HG03565 (cell line): ENCODE measurements at regions not wholly inside any gene's neighbourhood (a gene's known extent, or its start where the extent isn't known, plus 50 kb on each side); places are given as distances from the start of the nearest gene placed in this dataset.

Experiments
- ATAC-seq: cut with Tn5 transposase; IDR thresholded peaks from one replicate; pipeline ENCODE4 v1.9.1; 2021; ENCODE audit warnings: mild to moderate bottlenecking, moderate library complexity; ENCODE audit not compliant: unreplicated experiment

DNA sequence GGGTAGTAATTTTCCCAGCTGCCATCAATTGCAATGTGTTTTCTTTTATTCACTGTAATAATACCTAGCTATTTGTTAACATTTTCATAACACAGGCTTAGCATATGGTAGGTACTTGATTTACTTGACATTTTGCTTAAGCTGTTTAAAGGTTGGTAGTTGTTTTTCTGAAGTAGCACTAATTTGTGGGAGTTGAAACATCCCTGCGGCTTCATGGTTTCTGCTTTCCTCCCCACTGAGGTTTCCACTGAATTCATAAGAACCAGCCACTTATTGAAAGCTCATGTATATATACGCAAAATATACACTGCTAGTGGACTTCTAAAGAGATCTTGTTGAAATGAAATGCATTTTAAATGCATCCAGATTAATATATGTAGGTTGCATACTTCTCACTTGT lies 559.9 kb downstream of the TLE4 start:
- no peak for ATAC-seq

DNA sequence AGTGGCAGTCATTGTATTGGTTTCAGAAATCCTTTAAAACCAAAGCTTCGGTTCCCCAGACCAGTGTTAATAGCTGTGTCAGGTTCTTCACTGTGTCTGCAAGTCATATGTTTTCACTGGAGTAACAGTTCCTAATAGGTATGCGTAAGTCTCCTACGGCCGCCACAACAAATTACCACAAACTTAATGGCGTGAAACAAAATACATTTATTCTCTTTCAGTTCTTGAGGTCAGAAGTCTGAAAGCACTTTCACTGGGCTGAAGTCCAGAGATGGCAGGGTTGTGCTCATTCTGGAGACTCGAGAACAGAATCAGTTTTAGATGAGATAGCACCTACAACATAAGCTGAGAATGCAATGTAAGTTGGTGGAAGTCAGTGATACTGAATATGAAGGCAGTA lies 556.2 kb downstream of the TLE4 start:
- ATAC-seq: no peak

DNA sequence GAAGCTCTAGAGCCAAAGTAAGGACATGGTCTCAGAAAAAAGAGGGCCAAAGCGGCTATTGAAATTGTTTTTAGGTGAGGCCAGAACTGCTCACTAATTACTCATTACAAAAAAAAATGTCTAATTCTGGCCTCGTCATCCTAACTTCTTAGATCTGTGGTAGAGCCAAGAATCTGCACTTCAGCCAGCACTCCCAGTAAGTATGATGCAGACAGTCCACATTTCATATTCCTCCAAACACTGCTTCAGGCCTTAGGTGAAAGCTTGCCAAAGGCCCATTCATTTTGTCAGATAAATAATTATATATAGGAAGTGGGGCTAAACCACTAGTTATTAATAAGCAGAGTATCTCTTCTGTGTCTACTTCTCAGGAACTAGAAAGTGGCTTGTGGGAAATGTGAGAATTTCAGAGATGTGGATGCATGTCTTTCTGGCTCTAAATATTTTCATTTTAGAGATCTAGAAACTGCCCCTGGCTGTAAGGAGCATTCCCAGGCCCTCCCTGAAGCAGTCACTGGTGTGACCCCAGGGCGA lies 554.0 kb downstream of the TLE4 start:
- no peak for ATAC-seq

DNA sequence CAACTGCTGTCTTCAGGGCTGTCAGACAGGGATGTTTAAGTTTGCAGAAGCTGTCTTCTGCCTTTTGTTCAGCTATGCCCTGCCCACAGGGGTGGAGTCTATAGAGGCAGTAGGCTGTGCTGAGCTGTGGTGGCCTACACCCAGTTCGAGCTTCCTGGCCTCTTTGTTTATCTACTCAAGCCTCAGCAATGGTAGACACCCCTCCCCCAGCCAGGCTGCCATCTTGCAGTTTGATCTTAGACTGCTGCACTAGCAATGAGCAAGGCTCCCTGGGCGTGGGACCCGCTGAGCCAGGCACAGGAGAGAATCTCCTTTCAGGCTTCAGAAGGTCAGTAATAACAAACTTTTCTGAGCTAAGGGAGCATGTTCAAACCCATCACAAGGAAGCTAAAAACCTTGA lies 545.3 kb downstream of the TLE4 start:
- no peak for ATAC-seq

DNA sequence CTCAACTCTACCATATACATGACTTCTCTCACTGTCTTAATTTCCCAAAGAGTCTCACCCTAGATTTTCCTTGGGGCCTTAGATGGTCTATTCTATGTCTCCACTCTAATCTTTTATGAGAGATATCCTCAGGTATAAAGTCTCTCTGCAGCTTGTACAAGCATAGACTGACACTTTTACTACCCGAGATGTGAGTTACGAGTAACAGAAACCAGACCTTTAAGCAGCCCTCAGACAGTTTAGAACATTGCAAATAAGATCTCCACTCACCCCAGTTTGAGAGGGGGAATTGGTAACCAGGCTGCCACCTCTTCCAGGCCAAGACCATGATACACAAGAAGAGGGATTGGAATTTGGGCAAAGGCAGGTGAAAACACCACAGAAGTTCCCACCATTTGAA lies 542.5 kb downstream of the TLE4 start:
- ATAC-seq: no peak

DNA sequence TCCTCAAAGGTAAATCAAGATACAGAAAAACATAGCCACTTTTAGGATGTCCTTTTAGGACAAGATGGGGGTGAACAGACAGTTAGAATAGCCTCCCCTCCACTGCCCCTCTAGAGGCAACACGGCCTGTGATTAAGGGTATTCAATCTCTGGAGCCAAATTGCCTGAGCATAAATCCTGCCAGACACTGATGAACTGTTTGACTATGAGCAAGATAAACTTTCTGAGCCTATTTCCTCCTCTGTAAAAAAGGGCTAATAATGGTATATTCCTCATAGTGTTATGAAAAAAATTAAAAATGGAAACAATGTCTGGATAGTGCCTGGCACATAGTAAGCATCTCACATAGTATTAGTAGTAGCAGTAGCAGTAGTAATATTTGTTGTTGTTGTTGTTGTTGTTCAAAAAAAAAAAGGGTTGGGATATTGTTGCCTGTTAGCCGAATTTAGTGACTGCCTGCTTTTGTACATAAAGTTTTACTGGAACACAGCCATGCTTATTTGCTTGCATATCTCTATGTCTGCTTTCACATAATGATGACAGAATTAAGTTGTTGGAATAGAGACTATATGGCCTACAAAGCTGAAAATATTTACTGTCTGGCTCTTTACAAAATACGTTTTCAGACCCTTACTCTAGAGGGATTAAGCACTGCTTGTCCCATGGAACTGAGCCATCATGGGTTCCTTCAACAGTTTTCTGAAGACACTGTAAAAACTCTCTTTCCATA lies 536.3 kb downstream of the TLE4 start:
- no peak for ATAC-seq

DNA sequence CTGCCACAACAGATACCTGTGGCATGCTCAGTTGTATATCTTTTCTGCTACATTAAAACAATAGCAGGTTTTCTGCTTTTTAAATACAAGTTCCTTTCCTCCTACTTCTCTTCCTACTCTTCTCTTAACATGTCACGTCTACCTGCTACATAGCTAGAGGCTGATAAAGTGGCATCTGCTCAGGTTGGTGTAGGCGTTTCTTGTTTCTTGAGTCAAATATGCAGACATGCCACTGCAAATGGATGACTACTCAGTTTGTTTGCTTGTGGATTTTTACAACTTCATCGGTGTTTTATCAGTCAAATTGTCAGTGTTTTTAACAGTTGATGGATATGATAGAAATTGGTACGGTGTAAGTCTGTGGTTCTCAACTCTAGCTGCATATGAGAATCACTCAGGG lies 525.7 kb downstream of the TLE4 start:
- ATAC-seq: no peak

DNA sequence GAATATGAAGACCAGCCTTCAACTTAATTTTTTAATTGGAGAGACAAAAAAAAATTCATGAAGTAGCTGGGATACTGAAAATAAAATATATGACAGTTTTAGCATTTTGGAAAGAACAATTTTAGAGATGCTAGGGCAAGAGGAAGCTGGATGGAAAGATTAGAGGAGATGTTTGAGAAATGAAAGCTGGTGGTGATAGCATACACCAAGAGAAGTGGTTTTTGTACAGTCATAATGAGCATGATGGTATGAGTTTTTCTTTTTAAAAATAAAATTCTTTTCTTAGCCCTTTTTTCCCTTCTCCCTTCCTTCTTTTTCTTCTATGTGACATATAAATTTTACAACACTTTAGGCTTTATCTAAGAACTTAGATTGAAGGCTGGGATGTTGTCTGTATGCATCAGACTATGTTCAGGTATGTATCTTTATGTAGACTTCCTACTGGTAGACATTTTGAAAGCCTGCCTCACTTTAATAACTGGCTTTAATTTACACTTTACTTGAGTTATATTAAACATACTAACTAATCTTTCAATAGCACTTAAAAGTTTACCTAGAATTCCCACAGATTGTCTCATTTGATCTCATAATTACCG lies 522.5 kb downstream of the TLE4 start:
- ATAC-seq: peak; percentile 91

DNA sequence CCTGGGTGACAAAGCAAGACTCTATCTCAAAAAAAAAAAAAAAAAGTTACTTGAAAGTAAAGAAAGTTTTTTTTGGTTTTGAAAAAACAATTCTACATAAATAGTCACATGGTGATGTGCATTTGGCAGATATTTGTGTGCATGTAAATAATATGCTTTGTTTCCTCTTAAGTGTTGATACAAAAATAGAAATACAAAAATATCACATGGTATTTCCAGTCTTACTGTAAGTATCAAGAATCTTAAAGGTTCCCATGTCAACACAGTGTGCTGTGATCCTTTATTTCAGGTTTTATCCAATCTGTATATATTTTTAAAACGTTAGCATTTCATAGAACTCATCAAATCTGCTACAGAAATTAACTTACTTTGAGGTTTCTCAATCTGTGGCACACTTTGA lies 521.9 kb downstream of the TLE4 start:
- ATAC-seq: no peak

DNA sequence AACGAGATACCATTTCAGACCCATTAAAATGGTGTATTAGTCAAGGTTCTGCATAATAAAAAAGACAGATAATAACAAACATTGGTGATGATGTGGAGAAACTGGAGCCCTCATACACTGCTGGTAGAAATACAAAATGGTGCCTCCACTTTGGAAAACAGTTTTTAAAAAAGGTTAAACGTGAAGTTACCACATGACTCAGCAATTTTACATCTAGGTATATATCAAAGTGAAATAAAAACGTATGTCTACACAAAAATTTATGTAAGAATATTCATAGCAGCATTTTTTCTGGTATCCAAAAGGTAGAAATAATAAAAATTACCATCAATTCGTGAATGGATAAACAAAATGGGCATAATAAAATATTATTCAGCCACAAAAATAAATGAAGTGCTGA lies 519.8 kb downstream of the TLE4 start:
- no peak for ATAC-seq

DNA sequence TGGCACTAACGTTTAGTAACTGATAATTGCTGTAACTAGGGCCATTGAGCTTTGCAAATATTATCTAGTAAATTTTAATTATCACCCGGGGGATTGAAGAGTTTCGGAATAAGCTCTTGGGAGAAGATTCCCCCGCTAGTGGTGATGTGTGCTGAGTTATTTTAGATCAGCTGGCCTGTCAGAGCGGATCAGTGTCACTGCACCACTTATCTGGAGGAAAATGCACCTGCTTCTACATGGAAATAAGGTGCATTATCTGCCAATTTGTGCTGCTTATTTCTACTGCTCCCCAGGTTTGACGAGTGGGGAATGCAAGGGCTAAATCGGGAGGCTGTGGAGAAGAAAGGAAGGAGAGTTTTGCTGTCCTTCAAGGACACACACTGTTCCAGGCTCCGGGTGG lies 518.6 kb downstream of the TLE4 start:
- ATAC-seq: no peak

DNA sequence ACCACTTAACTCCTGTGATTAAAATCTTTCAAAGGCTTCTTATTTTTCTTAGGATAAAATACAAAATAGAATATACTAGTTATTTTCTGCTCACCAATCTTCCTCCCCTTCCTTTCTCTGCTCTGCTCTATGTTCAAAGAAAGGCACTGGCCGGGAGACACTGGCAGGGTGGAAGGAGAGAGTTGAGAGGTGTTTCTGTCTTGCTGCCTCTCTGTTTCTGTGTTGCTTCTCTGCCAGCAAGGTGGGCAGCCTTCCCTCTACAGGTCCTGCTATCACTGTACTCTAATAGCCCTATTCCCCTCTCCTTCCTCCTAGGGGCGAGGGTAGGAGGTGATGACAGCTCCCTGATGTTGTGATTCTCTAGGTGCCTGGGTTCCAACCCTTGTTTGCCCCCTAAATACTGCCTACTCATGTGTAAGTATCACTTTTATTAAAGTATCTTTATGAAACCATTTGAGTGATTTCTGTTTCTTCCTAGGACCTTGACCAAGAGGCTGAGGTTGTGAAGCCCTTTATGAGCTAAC lies 515.1 kb downstream of the TLE4 start:
- ATAC-seq: no peak

DNA sequence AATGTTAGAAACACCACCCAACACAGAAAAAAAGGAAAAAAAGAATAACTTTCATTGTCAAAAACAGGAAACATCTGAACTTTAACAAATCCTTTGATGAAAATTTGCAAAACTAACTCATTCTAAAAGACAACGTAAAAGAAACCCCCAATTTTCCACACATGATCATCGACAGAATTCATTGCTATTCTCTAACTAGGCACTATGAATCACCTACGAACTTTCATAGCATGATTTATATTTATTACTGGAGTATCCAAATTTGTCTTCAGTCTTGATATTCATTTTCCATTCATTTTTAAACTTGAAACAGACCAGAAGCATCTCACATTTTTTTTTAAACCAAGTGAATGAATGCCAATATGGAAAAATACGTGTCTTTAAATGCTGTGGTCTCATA lies 514.6 kb downstream of the TLE4 start:
- no peak for ATAC-seq

DNA sequence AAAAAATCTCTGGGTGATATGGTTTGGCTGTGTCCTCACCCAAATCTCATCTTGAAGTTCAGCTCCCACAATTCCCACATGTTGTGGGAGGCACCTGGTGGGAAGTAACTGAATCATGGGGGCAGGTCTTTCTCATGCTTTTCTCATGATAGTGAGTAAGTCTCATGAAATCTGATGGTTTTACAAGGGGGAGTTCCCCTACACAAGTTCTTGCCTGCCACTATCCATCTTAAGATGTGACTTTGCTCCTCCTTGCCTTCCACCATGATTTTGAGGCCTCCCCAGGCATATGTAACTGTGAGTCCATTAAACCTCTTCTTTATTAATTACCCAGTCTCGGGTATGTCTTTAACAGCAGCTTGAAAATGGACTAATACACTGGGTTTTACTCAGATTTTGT lies 513.9 kb downstream of the TLE4 start:
- no peak for ATAC-seq

DNA sequence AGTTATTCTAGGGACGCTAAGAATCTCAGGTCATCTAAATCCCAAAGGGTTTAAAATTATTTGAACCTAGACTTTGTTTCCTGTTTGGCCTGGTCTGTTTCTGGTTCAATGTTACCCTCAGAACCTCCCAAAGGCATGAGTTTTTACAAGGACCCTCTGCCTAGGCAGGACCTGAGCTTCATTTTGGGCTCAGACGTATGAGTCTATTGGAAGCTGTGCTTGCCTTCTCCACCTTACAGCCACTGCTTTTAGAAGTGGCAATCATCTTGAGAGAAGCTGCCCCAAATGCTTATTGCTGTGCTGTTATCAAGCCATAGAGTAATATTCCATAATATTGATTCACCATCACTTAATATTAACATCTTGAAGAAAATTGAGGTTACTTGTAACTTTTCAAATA lies 510.4 kb downstream of the TLE4 start:
- no peak for ATAC-seq

DNA sequence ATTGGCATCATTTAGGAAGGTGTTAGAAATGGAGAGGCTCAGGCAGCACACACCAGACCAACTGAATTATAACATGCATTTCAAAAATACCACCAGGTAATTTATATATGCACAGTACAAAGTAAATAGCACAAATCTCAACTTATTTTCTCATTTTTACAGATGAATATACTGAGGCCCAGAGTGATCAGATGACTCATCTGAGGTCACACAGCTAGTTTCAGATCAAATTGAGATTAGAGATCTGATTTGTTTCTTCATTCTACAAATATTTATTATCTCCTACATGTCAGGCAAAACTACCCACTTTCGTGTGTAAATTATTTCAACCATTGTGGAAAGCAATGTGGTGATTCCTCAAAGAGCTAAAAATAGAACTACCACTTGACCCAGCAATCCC lies 507.1 kb downstream of the TLE4 start:
- no peak for ATAC-seq

DNA sequence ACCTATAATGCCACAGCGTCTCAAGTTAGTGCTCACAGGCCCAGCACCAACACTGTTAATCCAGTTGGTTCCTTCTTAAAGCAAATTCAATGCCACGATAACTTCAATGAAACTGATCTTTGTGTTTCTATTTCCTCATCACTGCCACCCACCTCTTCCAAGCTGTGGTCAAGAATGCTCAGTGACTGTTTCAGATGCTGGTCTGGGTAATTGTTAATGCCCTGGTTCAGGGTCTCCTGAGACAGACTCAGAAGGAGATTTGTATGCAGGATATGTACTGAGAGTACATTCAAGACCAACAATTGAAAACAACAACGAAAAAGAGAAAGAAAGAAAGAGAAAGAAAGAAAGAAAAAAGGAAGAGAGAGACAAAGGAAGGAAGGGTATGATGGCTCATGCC lies 505.3 kb downstream of the TLE4 start:
- ATAC-seq: no peak

DNA sequence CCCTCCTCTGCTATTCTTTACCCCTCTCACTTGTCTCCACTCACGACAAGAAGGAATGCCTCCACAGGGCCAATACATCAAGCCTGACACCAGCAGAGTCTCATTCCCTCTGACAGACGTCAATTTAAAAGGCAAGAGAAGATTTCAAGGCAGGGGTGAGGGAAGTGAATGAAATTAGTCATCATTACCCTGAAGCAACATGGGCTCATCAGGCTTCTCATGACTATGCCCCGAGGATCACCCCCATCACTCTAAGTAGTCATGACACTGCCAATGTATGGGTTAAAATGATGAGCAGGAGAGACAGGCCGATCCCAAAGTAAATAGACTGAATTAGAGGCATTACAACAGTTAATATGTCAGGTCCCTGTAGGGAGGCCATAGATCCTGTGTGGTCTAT lies 504.4 kb downstream of the TLE4 start:
- no peak for ATAC-seq

DNA sequence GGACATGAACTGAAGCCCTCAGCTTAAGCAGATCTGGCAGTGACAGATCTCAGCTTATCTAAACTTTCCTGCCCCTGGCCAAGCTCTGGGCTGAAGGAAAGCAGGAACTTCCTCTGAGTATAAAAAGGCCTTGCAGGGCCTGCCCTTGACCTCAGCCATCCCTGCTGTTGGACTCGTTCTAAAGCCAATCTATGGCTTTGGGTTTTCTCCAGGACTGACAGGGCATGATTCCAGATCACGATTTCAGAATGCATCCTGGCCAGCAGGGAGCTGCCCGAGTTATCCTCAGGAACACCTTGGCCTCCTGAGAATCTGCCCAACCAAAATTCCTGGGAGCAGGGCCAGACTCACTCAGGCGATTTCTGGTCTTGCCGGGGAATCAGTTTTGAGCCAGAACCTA lies 502.7 kb downstream of the TLE4 start:
- ATAC-seq: no peak

DNA sequence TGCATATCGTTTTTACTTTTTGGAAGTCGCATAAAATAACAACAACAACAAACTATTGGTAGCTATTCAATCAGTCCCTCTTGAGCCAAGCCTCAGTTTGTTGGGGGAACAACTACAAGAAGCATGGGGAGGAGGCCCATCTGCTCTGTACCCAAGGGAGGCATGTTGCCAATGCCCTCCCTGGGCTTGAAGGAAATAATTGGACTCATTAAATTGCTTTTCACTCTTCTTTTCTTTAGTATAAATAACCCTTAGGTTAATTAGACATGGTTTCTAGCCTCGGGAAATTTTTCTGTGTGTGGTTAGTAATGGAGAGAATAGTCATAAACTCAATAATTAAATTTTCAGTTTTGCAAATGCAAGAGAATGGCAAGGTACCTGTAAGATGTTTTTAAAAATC lies 500.7 kb downstream of the TLE4 start:
- no peak for ATAC-seq

DNA sequence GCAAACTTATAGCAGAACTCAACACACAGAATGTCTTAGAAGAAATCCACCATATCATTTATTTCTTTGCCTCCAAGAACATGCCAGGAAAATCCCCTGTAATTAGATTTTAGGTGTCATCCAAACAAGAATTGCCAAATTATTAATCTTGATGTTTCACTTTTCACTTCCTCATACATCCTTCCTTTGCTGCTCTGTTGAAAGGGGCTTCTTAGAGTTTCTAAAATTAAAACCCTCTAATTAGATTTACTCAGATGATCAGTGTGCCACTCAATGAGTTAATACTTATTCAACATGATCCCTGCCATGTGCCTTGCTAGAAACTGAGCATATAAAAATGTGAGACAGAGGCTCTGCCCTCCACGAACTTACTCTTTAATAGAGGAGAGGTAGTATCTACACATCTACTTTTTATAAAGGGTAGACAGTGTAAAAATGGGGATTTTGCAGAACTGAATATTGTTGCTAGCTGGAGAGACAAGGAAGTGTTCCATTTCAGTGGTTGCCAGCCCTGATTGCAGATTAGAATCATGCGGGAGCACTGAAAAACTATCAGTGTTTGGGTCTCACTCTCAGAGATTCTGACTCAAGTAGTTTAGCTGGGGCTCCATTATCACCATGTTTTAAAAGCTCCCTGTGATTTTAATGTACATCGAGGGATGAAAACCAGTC lies 498.4 kb downstream of the TLE4 start:
- no peak for ATAC-seq

DNA sequence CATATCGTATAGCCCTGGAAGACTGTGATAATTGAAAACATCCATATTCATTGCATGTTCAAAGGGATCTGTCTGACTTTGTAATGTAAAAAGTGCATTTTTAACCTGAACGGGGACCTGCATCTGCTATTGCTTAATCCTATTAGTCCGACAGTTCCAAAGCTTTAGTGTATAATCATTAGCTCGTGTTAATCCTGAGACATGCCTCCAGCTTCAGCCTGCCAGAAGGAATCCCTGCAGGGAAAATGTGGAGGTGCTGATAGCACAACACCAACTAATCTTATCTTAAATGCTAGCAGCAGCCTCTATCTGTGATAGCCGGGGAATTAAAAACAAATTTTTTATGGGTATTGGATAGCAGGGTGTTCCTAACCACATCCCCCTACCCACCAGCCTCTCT lies 495.2 kb downstream of the TLE4 start:
- ATAC-seq: no peak
